AG09319 (cell line): ENCODE measurements at regions not wholly inside any gene's neighbourhood (a gene's known extent, or its start where the extent isn't known, plus 50 kb on each side); places are given as distances from the start of the nearest gene placed in this dataset.

Experiments
- DNase-seq: peaks from one replicate; pipeline ENCODE4 v3.0.0-alpha.2; 2010; ENCODE audit warnings: low read depth; ENCODE audit errors: extremely low read depth
- CTCF ChIP-seq: IDR thresholded peaks from 2 replicates; pipeline ENCODE4 v1.5.1; 2011; ENCODE audit warnings: low read depth, mild to moderate bottlenecking, inconsistent platforms, low read length, moderate library complexity

- DNase-seq: no peak
- TF ChIP-seq CTCF: no peak
These were observed 223.4 kb downstream of the COX7C start for GRCh38 chr5:86841000-86841644.

- no peak for DNase-seq
These were observed 240.7 kb downstream of the COX7C start for GRCh38 chr5:86858442-86858841.

GRCh38 chr5:86861512-86861911, 243.8 kb downstream of the COX7C start:
- no peak for DNase-seq
- no peak for TF ChIP-seq CTCF

More at GRCh38 chr5:86858442-86858841, 240.7 kb downstream of the COX7C start:
- TF ChIP-seq CTCF: no peak

GRCh38 chr5:86862093-86862492, 244.4 kb downstream of the COX7C start:
- DNase-seq: no peak
- no peak for TF ChIP-seq CTCF

- no peak for DNase-seq
- no peak for TF ChIP-seq CTCF
These were observed 246.3 kb downstream of the COX7C start for GRCh38 chr5:86864051-86864450.

- DNase-seq: no peak
- no peak for TF ChIP-seq CTCF
These were observed 247.6 kb downstream of the COX7C start for GRCh38 chr5:86865256-86865785.

GRCh38 chr5:86866036-86866435, 248.3 kb downstream of the COX7C start:
- DNase-seq: no peak
- no peak for TF ChIP-seq CTCF
